Loucy (cell line): ENCODE measurements at regions not wholly inside any gene's neighbourhood (a gene's known extent, or its start where the extent isn't known, plus 50 kb on each side); places are given as distances from the start of the nearest gene placed in this dataset.

Experiments
- EZH2phosphoT487 ChIP-seq: fragments of 200-600 bp; IDR thresholded peaks from 2 replicates; pipeline ENCODE4 v1.6.1; 2018; ENCODE audit warnings: antibody characterized with exemption, mild to moderate bottlenecking, moderate library complexity, borderline replicate concordance
- TF ChIP-seq, protein P1 (sequence below): fragments of 200-600 bp; sonication (generic); conservative IDR thresholded peaks from 2 replicates; pipeline ENCODE4 v1.5.1; 2014; ENCODE audit warnings: mild to moderate bottlenecking, antibody characterized with exemption, low read length

DNA sequence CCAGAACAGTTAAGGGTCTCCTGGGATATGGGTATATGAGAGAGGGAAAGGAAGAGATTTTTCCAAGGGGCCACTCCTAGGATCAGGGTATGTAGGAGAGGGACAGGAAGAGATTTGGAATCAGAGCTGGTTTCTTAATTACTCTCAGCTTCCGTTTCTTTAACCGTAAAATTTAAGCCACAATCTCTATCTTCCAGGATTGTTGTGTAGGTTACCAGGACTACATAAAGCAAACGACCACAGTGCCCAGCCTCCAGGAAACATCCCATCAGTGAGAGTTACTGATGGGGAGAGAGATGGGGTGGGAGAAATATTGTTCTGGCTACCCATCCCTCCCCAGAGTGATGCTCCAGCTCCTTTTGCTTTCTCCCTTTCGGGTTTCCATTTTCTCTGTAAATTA, 114.6 kb upstream of the THUMPD2 start:
- TF ChIP-seq, protein P1, sequence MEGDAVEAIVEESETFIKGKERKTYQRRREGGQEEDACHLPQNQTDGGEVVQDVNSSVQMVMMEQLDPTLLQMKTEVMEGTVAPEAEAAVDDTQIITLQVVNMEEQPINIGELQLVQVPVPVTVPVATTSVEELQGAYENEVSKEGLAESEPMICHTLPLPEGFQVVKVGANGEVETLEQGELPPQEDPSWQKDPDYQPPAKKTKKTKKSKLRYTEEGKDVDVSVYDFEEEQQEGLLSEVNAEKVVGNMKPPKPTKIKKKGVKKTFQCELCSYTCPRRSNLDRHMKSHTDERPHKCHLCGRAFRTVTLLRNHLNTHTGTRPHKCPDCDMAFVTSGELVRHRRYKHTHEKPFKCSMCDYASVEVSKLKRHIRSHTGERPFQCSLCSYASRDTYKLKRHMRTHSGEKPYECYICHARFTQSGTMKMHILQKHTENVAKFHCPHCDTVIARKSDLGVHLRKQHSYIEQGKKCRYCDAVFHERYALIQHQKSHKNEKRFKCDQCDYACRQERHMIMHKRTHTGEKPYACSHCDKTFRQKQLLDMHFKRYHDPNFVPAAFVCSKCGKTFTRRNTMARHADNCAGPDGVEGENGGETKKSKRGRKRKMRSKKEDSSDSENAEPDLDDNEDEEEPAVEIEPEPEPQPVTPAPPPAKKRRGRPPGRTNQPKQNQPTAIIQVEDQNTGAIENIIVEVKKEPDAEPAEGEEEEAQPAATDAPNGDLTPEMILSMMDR, result no peak
- no peak for TF ChIP-seq EZH2phosphoT487
